Tibial nerve (tissue), 4 donors: ENCODE measurements at regions not wholly inside any gene's neighbourhood (a gene's known extent, or its start where the extent isn't known, plus 50 kb on each side); places are given as distances from the start of the nearest gene placed in this dataset.

Source experiments
- CTCF ChIP-seq, 5 experiments: fragments of 200-600 bp in 3 of 5; fragments of 450-650 bp in 2 of 5; sonication (generic) in 3 of 5; IDR thresholded peaks; one replicate each; pipeline ENCODE4 v1.5.1; 2016 to 2019; ENCODE audit warnings: antibody characterized with exemption in 5 of 5, mild to moderate bottlenecking in 3 of 5, moderate library complexity in 2 of 5
- EP300 ChIP-seq, 2 donors: sonication (generic); formaldehyde crosslinking; IDR thresholded peaks; one replicate each; pipeline ENCODE4 v1.6.1; 2017; ENCODE audit warnings: antibody characterized with exemption in 2 of 2, mild to moderate bottlenecking in 1 of 2
- POLR2A ChIP-seq, 2 donors: fragments of 450-650 bp; IDR thresholded peaks; one replicate each; pipeline ENCODE4 v1.6.1; 2017; ENCODE audit warnings: antibody characterized with exemption in 2 of 2, mild to moderate bottlenecking in 2 of 2, moderate library complexity in 2 of 2

- no peak for TF ChIP-seq CTCF (IDR thresholded peaks at IDR 0.05)
- TF ChIP-seq POLR2A (IDR thresholded peaks at IDR 0.05) = no peak
- TF ChIP-seq EP300 (IDR thresholded peaks at IDR 0.05) = no peak
These were observed 466.0 kb downstream of the FOXO1 start for GRCh38 chr13:40200273-40200978.
